Stimulated activated naive CD4-positive, alpha-beta T cell treated with Interleukin-2 at 50 U/mL for 16 hours (primary cell): ENCODE measurements at regions not wholly inside any gene's neighbourhood (a gene's known extent, or its start where the extent isn't known, plus 50 kb on each side); places are given as distances from the start of the nearest gene placed in this dataset.
"Not testable (repeated sequence)": the region's sequence is repeated elsewhere in the genome, so short reads cannot be mapped to it uniquely, and the experiment has no call there.

Experiments
- DNase-seq: peaks from one replicate; lab custom pipeline; 2025; lab: John Stamatoyannopoulos, UW

DNA sequence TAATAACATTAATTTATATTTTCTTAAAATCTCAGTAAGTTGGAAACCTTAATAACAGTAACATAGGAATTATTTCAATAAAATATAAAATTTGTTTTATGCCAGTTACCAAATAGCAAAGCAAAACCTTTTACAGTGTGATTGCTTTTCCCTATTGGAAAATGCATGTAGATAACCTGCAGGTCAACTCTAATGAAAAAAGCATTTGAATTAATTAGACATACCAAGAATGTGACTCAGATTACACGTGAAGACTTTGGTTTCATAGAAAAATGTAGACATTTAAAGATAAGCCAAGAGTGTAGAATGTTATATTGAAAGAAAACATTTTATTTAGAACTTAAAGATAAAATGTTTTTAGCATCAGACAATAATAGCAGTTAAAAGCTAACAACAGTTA, 888.1 kb downstream of the TMEM121 start:
- DNase-seq, result no peak

DNA sequence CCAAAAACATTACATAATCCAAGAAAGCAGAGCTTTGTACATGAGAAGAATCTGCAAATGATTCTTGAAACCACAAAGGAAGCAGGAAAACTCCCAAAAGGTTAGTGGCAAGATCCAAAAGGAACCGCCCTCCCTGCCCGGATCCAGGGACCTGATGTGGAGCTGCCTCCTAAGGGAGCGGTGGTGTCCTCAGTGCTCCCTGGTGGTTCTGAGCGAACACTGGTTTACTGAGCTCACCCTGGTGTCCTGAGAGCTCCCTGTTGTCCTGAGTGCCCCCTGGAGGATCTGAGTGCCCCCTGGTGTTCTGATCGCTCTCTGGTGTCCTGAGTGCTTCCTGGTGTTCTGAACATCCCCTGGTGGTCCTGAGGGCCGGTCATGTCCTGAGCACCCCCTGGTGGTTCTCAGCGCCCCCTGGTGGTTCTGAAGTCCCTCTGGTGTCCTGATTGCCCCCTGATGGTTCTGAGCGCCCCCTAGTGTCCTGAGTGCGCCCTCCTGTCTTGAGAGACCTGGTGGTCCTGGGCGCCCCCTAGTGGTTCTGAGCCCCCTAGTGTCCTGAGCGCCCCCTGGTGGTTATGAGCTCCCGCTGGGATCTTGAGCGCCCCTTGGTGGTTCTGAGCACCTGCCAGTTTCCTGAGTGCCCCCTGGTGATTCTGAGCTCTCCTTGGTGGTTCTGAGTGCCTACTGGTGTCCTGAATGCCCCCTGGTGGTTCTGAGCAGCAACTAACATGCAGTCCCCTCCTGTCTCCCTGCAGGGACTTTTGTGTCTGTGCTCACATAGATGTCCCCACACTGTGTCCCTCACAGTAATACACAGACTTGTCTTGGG, 891.1 kb downstream of the TMEM121 start:
- peak; percentile 79 for DNase-seq

DNA sequence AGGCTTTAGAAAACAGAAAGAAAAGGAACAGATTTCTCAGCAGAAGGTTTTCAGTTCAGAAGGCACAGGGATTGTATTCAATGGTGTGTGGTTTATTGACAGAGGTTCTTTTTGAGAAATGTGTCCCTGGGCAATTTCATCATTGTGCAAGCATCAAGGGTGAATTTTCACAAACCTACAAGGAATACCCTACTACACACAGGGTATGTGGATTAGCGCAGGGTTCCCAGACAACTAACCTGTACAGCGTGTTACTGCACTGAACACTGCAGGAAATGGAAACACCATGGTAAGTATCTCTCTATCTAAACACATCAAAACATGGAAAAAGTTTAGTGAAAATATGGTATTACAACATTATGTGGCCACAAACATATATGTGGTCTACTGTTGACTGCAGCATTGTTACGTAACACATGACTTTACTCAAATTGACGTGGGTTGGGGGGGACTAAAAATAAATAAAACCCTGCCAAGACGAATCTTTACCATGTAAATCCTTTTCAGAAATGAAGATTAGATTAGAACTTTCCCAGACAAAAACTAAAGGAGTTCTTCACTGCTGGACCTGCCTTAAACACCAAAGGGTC, 893.1 kb downstream of the TMEM121 start:
- no peak for DNase-seq

DNA sequence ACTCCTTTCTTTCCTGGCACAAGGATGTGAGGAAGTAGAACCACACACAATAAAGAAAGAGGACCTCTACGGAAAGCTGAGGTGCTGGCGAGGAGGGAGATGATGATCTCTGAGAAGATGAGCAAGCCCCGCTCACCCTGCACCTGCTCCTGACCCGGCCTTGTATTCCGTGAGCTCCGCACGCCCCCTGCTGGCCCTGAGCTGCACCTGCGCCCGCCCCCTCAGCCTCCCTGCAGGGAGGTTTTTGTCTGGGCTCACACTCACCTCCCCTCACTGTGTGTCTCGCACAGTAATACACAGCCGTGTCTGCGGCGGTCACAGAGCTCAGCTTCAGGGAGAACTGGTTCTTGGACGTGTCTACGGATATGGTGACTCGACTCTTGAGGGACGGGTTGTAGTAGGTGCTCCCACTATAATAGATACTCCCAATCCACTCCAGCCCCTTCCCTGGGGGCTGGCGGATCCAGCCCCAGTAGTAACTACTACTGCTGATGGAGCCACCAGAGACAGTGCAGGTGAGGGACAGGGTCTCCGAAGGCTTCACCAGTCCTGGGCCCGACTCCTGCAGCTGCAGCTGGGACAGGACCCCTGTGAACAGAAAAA, 895.1 kb downstream of the TMEM121 start:
- DNase-seq, result not testable (repeated sequence)

DNA sequence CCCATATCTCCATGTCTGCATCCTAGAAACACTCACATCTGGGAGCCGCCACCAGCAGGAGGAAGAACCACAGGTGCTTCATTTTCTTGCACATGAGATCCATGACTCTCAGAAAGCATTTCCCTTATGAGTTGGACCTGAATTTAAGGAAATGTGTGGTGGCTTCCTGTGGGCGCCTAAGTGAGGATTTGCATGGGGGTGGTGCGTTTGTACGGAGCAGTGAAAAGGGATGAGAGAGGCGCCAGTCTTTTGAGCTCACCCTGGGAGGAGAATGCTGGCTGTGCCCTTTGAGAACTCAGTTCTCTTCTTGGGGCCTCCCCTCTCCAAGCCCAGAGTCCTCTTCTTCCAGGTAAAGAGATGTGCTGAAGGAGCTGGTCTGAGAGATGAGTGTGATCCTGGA, 895.7 kb downstream of the TMEM121 start:
- no peak for DNase-seq

DNA sequence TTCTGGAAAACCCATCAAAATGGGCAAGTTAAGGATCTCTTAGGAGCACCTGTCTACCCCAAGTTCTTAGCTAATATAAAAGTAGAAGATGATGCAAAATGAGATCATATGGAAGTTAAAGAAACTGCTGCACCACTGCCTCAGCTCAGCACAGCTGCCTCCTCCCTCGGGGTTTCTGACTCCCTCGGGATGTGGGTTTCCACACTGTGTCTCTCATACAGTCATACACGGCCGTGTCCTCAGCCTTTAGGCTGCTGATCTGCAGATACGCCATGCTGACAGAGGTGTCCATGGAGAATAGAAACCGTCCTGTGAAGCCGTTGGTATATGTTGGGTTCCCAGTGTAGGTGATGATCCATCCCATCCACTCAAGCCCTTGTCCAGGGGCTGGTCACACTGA, 898.8 kb downstream of the TMEM121 start:
- DNase-seq, result not testable (repeated sequence)

DNA sequence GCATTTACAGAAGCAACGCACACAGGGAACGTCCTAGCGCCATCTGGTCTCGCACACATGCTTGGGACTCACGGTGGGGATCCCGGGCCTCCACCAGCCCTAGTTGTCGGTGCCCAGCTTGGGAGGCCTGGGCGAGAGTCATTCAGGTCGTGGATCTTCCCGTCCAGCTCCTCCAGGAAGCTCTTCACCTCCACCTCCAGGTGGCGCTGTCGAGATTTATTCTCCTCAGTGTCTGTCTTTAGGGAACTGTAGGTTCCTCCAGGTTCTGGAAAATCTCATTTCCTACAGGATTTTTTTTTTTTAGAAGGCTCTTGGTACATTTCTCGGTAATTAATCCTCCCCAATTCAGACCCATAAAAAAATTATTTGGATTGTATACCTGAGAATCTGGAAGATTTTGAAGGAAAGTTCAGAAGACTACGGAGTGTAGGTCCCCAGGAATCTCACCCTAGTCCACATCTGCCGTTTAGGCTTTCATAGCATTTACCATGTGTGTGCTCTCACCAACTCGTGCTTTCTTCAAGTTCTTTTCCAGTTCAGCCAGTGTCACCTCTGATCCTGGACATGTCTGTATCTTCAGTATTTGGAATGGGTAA, 910.0 kb downstream of the TMEM121 start:
- DNase-seq, result peak; percentile 56

DNA sequence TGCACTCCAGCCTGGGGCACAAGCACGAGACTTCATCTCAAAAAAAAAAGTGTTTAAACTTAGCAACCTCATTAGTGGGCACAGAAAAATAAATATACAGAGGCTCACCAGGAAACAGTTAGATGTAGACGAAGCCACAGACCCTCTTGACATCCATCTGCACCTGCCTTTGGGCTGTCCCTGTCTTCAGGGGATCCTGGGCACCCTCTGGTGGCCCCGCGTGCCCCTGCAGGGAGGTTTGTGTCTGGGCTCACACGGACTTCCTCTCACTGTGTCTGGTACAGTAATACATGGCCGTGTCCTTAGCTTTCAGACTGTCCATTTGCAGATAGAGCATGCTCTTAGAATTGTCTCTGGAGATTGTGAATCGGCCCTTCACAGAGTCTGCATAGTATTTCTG, 916.5 kb downstream of the TMEM121 start:
- DNase-seq, result peak; percentile 16

DNA sequence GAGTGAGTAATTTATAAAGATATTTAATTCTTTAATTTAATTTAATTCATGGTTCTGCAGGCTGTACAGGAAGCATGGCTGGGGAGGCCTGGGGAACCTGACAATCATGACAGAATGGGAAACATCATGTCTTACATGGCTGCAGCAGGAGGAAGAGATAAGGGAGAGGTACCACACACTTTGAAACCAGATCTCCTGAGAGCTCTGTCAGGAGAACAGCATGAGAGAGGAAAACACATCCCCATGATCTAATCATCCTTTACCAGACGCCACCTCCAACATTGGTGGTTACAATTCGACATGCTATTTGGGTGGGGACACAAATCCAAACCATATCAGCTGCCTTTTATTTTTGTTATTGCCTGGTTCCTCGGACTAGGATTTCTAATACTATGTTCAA, 928.6 kb downstream of the TMEM121 start:
- DNase-seq, result no peak

DNA sequence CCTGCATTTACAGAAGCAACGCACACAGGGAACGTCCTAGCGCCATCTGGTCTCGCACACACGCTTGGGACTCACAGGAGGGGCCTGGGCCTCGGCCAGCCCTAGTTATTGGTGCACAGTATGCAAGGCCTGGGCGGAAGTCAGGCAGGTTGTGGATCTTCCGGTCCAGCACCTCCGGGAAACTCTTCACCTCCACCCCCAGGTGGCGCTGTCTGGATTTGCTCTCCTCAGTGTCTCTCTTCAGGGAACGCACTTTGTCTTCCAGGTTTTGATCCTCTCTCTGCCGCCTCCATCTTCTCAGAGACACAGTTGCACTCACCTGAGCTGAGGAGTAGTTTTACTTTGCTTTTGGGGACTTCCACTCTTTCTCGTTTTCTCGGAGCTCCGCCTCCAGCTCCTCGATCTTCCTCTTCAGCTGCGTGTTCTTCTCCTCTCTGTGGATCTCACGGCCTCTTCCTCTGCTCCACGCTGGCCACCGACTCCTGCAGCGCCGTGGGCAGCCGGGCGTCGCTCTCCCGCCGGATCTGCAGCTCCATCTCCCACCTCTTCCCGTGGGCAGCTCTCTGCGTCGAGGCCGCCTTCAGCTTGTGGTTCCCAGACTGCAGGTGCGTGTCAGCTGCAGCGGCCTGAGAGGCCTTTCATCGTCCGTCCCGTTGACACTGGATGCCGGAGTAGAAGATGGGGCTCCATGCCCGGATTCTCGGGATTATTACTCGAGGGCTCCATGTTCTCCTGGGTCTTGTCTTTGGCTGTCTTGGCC, 933.8 kb downstream of the TMEM121 start:
- DNase-seq, result peak; percentile 61

DNA sequence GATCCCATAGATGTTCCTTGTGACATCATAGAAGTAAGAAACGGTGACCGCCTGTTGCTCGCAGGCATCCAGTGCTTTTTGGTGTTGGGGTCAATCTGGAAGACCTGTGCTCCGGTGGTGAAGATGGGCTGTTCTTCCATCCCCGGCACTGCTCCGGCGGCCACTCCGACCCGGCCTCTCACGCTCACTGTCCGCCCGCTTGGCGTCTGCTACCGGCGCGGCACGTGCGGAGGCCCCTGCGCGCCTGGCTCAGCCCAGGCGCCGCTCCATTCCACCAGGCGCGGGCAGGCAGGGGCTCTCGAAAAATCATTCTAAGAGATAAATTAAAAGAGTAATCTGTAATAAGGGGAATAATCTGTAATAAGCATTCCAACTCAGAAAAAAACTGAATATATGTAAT, 934.5 kb downstream of the TMEM121 start:
- DNase-seq, result no peak

DNA sequence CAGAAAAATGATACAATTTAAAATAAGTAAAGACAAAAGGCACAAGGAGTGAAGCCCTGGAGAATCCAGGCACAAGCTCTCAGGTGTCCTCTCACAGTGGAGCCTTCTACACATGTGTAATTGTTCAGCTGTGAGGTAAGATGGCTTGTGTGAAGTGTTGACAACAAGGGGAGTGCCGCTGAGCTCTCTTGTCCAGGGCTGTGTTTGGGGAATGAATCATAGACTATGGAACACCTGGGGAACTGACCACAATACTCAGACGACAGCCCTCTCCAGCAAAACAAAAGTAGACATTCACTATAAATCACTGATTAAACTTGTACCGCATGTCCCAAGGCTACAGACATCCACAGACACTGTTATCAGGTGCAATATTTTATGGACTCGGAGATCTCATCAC, 940.1 kb downstream of the TMEM121 start:
- DNase-seq, result not testable (repeated sequence)

DNA sequence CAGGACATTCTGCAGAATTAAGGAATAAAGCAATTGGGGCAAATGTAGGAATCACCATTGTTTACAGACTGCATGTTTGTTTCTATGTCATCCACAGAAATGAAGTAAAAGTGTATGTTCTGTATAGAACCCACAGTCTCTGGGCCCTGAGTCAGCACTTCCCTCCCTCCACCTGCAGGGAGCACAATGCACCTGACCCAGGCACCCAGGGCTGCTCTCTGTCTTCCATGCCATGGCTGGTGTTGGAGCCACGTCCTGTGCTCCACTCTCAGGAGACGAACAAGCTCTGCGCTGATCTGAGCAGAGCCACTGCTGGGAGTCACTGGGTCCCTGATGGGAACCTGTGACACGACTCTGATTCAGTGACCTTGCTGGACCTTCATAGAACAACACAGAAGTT, 942.5 kb downstream of the TMEM121 start:
- not testable (repeated sequence) for DNase-seq

DNA sequence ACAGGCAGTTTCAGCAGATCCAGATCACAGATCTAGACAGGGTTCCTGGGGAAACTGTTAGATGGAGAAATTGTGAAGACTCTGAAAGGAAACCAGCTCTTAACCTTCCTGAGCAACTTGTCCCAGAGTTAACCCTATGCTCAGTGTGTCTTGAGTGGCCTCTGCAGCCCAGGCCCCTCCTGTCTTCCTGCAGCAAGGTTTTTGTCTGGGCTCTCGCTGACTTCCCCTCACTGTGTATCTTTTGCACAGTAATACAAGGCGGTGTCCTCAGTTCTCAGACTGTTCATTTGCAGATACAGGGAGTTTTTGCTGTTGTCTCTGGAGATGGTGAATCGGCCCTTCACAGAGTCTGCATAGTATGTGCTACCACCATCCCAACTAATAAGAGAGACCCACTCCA, 943.6 kb downstream of the TMEM121 start:
- DNase-seq, result not testable (repeated sequence)

DNA sequence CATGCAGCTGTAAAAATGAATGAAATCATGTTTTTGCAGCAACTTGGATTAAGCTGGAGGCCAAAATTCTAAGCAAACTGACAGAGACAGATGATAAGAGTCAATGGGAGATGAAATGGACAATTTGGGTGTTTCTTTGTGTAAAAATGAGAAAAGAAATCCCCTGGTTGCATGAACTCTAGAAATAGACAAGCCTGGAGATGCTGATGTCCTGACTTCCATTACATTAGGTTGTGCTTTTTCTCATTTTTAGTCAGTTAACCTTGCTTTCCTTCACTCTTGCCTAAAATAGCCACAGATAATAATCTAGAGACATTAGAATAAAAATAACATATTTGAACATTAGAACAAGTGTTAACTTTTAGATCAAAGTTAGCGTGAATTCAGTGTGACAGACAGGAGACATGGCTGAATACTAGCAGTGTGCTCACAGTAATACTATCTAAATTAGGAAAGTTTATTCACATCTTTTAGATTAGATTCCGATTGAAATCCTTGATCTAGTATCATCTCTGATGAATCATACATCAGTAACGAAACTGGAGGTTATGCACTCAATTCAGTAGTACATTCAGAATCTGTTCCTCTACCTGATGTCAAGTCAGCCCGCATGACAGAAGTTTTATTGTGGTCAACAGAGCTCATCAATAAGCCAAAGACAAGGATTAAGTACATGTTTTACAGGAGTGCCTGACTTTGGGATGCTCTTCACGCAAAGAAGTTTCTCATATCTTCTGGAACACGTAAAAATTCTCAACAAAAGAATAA, 948.1 kb downstream of the TMEM121 start:
- not testable (repeated sequence) for DNase-seq

DNA sequence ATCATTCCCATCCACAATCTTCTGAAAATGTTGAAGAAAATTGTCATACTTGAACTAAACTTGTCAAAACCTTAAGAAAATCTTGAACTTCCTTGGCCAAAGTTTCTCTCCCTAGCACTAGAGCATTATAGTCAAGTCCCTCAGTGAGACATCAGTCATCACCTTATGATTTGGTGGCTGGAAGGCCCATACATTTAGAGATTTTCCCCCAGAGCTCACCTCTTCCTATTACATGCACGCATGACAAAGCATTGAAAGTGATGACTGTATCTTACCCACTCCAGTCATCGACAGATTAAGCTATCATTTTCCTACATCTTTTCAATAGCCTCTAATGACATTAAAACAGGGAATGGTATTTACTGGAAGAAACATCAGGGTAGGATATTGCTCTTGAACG, 948.8 kb downstream of the TMEM121 start:
- DNase-seq, result not testable (repeated sequence)

DNA sequence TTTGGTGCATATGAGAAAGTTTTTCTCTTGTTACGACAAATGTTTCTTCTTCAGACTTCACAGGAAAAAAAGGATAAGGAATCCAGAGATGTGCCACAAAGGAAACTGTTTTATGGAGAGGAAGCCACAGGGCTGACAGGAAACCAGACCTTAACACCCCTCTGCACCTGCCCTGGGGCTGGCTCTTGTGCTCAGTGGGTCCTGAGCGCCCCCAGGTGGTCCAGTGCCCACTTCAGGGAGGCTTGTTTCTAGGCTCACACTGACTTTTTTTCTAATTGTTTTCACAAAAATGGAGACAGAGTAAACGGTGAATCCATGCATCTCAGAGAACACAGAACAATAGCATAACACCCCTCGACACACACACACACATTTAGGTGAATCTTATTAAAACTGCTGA, 951.2 kb downstream of the TMEM121 start:
- DNase-seq, result not testable (repeated sequence)

DNA sequence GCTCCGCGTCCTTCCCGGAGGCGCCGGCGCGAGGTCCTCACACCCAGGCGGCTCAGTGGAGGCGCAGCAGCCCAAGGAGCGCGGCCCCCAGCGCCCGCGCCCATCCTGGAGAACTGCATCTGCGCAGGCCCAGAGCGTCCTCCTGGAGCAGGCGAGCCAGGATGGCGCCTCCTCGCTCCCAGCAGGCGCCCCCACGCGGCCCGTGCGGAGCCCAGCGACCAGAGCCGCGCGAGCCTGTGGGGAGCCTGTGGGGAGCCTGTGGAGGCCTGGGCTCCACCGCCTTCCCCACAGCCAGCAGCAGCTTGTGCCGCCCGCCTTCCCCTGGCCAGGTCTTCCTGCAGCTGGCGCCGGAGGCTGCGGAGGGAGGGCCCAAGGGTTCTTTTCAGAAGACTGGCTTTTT, 953.9 kb downstream of the TMEM121 start:
- DNase-seq, result not testable (repeated sequence)

DNA sequence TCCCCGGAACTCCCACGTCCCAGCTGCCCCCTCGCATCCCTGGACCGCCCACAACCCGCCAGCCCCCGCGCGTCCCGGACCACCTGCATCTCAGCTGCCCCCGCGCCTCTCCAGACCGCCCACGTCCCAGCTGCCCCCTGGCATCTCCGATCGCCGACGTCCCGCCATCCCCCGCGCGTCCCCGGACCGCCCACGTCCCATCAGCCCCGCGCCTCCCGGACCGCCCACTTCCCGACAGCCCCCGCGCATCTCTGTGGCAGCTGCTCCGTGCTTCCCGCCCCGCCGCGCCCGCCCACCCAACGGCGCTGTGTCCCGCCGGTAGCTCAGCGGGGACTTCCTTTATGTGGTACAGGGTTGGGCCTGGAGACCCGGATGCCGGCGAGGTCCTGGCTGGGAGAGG, 955.8 kb downstream of the TMEM121 start:
- DNase-seq, result not testable (repeated sequence)

DNA sequence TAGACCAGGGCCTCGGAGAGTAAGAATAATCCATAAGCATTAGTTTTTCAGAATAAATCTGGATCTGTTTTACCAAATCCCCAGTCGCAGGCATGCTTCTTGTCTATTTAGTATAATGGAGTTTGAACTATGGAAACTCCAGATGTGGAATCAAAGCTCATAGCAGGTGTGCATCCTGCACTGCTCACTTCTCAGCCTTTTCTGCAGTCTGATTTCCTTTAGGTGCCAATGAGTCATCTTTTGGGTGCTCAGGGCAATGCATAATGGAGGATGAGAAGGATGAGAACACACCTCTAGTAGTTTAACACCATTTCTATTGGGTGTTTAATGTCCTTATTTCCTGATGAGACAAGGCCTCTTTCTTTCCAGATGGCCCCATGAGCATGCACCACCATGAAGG, 961.2 kb downstream of the TMEM121 start:
- DNase-seq, result no peak

DNA sequence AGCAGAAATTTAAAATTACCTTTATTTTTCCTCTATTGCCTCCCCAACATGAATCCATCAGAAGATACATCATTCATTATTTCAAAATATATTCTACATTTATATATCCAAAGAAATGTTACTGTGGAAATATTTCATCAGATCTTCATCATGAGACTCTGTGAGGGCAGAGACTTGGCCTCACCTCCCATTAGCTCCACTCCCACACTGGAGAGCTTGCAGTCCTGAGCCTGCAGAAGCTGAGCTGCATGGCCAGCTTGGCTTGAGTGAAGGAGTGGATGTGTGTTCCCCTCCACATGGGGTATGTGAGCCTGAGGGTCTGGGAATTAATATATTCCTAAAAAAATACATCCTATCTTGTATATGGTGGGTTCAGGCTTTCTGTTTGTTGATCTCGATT, 961.9 kb downstream of the TMEM121 start:
- DNase-seq, result no peak
